ENCODE measurements at regions not wholly inside any gene's neighbourhood (a gene's known extent, or its start where the extent isn't known, plus 50 kb on each side); places are given as distances from the start of the nearest gene placed in this dataset.

DNA sequence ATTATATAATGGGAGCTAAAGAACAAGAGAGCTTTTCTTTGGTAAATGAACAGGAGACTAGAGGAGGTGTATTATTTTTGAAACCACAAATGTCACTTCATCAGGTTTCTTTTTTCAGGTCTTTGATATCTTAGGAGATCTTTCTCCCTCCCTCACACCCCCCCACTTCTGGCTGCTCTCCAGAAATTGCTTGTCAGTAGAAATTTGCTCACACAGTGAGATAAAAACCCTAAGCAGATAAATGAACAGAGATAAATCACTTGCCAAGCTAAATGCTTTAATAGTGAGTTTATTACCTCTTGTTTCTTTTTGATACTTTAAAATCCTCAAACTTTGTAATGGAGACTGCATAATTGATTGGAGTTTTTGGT is 421.2 kb upstream of the TENM3 start:
- TF ChIP-seq, protein P1, sequence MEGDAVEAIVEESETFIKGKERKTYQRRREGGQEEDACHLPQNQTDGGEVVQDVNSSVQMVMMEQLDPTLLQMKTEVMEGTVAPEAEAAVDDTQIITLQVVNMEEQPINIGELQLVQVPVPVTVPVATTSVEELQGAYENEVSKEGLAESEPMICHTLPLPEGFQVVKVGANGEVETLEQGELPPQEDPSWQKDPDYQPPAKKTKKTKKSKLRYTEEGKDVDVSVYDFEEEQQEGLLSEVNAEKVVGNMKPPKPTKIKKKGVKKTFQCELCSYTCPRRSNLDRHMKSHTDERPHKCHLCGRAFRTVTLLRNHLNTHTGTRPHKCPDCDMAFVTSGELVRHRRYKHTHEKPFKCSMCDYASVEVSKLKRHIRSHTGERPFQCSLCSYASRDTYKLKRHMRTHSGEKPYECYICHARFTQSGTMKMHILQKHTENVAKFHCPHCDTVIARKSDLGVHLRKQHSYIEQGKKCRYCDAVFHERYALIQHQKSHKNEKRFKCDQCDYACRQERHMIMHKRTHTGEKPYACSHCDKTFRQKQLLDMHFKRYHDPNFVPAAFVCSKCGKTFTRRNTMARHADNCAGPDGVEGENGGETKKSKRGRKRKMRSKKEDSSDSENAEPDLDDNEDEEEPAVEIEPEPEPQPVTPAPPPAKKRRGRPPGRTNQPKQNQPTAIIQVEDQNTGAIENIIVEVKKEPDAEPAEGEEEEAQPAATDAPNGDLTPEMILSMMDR (IDR thresholded peaks at IDR 0.05 in 2 of 3, conservative IDR thresholded peaks at IDR 0.05 in 1 of 3; ENCODE audit: control insufficient read depth in 2 of 3, extremely low read depth in 1 of 3, insufficient read depth in 1 of 3, low read depth in 3 of 3, low read length in 3 of 3): no peak
- TF ChIP-seq POLR2A (IDR thresholded peaks at IDR 0.05; ENCODE audit: low read depth, low read length) (no peak), FOS (IDR thresholded peaks at IDR 0.05; ENCODE audit: borderline replicate concordance, extremely low read depth, insufficient read length) (no peak), SMC3 (IDR thresholded peaks at IDR 0.05; ENCODE audit: borderline replicate concordance, low read length) (no peak), TAF1 (IDR thresholded peaks at IDR 0.05; ENCODE audit: borderline replicate concordance, low read depth, low read length) (no peak), KDM1A (IDR thresholded peaks at IDR 0.05; ENCODE audit: borderline replicate concordance) (no peak), NR2C2 (IDR thresholded peaks at IDR 0.05; ENCODE audit: borderline replicate concordance, control insufficient read depth, insufficient read length, low read depth) (no peak), POLR2AphosphoS5 (IDR thresholded peaks at IDR 0.05; ENCODE audit: low read length) (no peak), RAD51 (IDR thresholded peaks at IDR 0.05) (no peak)
- TF ChIP-seq, protein P2, sequence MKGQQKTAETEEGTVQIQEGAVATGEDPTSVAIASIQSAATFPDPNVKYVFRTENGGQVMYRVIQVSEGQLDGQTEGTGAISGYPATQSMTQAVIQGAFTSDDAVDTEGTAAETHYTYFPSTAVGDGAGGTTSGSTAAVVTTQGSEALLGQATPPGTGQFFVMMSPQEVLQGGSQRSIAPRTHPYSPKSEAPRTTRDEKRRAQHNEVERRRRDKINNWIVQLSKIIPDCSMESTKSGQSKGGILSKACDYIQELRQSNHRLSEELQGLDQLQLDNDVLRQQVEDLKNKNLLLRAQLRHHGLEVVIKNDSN (IDR thresholded peaks at IDR 0.05; ENCODE audit: borderline replicate concordance, extremely low read length, insufficient read depth, low read depth, low read length): no peak

Measured in GM12878 (cell line).